ENCODE measurements at regions not wholly inside any gene's neighbourhood (a gene's known extent, or its start where the extent isn't known, plus 50 kb on each side); places are given as distances from the start of the nearest gene placed in this dataset.

DNA sequence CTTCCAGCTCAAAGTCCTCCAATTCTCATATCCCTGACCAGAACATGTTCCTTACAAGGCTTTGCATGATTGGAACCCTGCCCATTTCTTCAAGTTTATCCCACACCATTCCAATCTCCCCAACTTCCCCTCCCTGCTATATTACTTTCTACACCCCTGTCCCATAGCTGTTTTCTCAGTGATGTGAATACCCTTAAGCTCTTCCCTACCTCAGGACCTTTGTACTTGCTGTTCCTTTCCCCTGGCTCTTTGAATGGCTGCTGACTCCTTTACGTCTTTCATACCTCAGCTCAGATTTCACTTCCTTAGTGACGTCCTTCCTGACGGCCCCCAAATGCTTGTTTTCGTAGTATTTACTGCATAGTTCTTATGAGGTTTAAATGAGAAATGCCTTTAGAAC is 166.2 kb upstream of the ZNF462 start:
- no peak overlapping the region for H3K4me3 ChIP-seq (ENCODE audit: low read depth, low read length)

DNA sequence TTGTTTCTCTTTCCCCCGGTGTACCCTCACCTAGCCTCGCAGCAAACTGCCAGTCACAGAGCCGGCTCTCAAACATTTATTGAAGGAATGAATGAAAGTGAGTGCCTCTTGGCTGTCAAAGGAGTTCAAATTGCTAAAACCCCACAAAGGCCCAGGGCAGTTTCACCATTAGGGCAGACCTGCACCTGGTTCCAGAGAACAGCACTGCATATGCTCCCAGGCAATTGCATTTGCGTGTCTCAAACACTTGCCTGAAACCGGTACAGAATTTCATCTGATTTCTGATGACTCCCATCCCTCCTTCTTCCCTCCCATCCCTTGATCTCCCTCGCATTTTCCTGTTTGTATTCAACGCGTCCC is 165.6 kb upstream of the ZNF462 start:
- DNase-seq (ENCODE audit: low read depth): no peak
- H3K4me3 ChIP-seq (ENCODE audit: low read depth, low read length): no peak overlapping the region

More for the DNA sequence above, 166.2 kb upstream of the ZNF462 start:
- no peak for DNase-seq (ENCODE audit: low read depth)

DNA sequence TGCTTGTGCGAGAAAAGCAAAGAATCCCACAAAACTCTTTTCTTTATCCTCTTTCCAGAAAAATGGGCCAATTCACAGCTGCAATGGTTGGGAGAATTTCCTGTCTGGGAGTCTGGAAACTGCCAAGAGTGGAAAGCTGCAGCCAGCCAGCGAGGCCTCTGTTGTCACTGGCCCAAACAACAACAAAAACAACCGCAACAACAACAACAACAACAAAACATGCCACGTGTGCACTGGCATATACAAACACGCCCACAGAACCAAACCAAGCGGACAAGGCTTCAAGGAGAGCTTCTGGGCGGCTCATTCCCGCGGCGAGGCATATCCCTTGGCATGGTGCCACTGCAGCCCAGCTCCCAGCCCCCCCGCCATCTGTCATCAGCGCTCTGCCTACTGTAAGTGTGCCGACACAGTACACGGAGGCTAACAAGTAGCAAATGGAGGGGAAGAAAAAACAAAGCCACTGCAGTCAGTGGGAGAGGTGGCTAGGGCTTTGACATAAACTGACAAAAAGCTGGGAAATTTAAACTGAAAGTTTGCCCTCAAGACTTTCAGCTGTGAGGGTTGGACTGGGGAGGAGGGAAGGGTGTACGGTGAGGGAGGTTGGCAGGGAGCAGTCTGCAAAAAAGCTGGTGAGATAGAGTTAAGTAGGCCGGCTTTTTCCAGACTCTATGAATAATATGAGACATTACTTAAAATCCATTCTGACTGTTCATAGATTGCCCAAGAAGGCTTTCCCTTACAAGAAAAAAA is 165.0 kb upstream of the ZNF462 start:
- peak; percentile 57 for DNase-seq (ENCODE audit: low read depth)

DNA sequence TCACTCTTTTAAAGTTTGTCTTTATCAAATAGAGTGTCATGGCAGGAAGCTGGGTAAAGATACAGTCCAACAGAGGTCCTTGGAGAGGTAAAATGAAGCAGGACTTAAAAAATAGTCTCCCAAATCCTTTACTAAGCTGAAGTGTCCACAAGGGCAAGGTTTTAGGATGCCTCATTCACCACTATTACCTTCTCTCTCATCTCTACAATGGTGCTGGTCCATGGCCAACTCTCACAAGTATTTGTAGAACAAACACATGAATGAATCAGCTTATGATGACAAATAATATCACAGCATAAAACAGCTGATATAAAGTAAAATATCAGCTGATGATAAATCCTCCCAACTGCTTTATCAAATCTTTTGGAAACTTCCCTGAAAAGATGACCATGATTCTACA is 162.3 kb upstream of the ZNF462 start:
- H3K4me3 ChIP-seq (ENCODE audit: low read depth, low read length): no peak overlapping the region
- no peak for DNase-seq (ENCODE audit: low read depth)

More for the DNA sequence above, 165.0 kb upstream of the ZNF462 start:
- H3K4me3 ChIP-seq (ENCODE audit: low read depth, low read length): peak overlapping the region; percentile 41

DNA sequence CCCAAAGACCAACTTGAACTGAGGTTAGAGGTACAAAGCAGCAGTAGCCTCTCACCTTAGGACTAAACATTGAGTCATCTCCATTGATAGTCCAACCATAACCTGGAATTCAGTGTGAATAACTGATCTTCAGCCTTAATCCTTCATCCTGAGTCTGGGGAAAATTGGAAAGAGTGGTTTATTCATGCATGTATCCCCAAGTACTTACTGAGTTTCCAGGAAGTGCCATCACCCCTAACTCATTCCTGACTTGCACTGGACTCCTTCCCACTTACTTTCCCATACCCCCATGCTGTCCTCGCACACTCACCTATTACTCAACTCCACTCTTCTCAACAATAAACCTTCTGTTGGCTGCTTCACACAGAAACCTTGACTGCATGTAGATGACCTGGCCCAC is 161.4 kb upstream of the ZNF462 start:
- DNase-seq (ENCODE audit: low read depth): no peak
- H3K4me3 ChIP-seq (ENCODE audit: low read depth, low read length): no peak overlapping the region

DNA sequence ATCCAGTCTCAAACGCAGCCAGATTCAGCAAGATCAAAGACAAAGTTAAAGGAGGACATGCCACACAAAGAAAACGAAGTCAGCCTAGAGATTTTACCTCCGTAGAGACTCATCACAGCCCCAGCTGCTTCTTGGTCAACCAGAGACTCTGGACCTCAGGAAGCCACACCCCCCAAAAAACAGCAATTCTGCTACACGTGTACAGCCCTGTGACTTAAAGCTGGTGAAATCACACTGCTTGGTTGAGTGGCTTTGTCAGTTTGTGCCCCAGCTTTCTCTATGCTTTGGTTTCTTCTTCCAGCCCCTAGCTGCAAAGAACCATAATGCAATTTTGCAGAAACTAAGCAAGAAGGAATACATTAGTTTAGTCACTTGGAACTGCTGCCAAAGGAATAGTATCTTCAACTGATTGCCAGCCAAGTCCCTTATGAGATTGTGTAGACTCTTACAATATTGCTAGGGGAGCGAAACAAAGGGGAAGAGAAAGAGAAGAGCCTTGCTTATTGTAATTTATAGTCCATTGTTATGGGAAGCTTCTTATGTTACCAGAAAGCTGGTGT is 158.8 kb upstream of the ZNF462 start:
- H3K4me3 ChIP-seq (ENCODE audit: low read depth, low read length): no peak overlapping the region
- DNase-seq (ENCODE audit: low read depth): no peak

DNA sequence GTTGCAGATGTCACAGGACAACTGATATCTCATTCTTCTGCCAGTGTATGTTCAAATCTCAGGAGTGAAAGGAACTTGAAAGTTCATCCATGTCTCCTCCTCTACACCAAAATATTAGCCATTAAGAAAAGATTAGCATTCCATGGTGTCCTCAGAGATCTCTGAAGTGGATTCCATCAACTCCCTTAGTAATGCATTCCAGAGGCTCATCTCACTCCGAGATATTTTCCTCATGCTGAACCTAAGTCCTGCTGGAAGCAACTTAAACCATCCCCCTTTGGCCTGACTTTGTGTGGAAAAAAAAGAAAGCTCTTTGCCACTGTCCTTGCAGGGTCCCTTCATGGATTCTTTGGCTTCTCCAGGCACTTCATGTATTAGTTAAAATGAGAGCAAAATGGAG is 155.7 kb upstream of the ZNF462 start:
- H3K4me3 ChIP-seq (ENCODE audit: low read depth, low read length): no peak overlapping the region
- DNase-seq (ENCODE audit: low read depth): no peak

DNA sequence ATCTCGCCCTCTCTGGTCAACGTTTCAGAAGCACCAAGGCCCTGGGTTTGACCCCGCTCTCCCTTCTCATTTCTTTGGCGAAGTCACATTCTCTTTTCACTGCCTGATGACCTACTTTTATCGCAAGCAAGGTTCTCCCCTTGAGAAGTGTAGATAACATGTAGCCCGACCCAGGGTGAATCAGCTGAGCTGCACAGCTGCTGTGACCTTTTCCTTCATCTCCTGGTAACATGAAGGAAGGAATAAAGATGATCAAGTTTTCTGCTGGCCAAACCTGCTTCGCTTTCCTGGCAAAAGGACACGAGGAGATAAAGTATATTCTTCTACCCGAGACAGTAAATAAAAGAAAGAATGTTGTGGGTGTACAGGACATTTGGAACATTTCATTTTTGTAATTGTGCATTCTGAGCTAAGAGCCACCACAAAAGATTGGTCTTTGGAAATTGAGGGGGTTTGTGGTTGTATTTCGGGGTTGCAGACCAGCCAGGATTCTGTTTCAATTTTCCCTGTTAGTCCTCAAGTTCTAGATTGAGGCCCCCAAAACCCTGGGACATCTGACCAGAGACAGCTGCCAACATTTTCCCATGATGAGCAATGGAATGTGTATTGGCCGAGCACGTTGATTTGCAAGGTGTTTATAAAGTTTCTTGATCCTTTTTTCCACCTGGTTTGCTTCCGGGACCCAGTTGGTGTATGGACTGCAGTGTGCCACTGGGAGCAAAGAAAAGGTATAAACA is 155.1 kb upstream of the ZNF462 start:
- no peak for DNase-seq (ENCODE audit: low read depth)

DNA sequence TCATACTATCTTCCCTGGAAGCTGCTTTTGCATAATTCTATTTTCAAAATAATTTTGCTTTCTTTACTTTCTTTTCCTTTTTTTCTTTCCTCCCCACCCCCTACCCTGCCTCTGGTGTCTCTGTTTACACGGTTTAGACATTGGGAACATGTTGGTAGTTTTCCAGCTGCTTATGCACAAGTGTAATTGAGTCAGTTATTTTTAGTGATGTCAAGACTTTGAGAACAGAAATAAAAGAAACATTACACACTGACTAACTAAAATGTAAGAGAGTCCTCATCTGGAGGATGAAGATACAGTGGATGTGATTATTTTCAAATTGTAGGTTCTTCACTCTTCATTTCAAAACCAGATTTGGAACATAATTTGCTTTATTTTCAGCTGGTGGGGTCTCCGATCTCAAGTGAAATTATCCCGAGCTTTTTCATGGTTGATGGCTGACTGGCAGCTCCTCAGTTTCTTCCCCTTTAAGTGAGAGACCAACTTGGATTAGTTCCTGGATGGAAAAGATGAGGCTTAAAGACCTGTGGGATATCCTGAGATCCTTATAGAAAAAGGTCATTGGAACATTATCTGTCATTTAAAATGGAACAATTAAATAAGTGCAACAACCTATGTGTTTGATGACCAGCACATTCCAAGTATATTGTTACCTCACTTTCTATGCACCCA is 154.4 kb upstream of the ZNF462 start:
- H3K4me3 ChIP-seq (ENCODE audit: low read depth, low read length): no peak overlapping the region
- no peak for DNase-seq (ENCODE audit: low read depth)

More for the DNA sequence above, 155.1 kb upstream of the ZNF462 start:
- no peak overlapping the region for H3K4me3 ChIP-seq (ENCODE audit: low read depth, low read length)

DNA sequence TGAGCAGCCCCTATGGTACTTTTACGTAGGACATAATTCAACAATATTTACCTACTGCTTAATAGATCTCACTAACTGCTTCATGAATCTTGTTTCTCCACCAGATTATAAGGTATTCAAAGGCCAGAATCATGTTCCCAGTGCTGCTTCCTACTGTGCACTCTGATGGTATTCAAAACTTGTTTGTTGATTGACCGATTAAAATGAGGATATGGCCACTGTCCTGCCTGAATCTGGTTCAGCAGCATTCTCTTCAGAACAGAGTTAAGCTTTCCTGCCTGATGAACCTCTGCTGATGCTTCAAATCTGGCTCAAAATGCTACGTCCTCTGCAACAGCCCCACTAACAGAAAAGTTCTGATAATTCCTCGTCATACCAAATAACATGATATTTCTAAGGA is 150.7 kb upstream of the ZNF462 start:
- no peak overlapping the region for H3K4me3 ChIP-seq (ENCODE audit: low read depth, low read length)
- DNase-seq (ENCODE audit: low read depth): no peak

DNA sequence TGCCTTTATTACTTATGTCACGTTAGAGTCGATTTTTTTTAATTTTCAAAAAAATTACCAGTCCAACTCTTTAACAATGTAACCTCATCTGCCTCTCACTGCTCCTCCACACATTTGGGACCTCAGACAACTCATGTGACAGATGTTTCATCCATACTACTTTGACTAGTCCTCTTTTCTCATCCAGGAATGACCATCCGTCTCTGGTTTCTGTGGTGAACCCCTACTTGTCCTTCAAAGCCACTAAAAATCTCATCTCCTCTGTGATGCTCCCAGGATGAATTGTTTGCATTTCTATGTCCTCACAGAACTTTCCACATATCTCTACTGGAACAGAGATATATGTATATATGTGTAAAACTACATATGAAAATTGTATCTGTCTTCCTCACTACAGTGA is 149.8 kb upstream of the ZNF462 start:
- no peak overlapping the region for H3K4me3 ChIP-seq (ENCODE audit: low read depth, low read length)
- DNase-seq (ENCODE audit: low read depth): no peak

DNA sequence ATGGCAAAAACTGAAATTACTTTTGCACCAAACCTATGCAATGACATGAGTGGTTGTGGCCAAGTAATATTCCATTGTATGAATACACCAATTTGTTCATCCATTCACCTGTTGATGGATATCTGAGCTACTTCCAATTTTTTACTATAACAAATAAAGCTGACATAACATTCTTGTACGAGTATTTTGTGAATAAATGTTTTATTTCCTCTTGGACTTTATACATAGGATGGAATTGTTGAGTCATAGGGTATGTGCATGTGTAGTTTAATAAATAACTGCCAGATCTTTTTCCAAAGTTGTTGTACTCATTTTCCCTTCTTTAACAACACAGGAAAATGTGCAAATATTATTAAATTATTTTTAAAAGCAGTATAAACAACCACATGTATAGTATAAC is 146.1 kb upstream of the ZNF462 start:
- DNase-seq (ENCODE audit: low read depth): no peak
- H3K4me3 ChIP-seq (ENCODE audit: low read depth, low read length): no peak overlapping the region

DNA sequence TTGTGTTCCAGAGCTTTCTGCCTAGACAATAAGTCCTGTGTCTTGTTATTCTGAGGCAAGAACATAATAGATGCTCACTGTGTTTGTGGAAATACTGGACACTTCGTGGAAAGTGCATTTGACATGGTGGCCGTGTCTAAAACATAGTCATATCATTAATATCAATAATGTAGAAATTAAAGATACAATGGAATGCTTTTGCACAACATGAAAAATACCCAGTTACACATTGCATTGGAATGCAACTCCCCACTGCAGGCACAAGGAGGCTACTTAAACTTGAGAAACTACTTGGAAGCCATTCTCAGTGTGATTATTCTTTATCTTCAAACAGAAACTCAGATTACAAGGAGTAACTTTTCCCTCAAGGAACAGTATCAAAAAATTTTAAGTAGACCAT is 145.3 kb upstream of the ZNF462 start:
- no peak for DNase-seq (ENCODE audit: low read depth)
- H3K4me3 ChIP-seq (ENCODE audit: low read depth, low read length): no peak overlapping the region

DNA sequence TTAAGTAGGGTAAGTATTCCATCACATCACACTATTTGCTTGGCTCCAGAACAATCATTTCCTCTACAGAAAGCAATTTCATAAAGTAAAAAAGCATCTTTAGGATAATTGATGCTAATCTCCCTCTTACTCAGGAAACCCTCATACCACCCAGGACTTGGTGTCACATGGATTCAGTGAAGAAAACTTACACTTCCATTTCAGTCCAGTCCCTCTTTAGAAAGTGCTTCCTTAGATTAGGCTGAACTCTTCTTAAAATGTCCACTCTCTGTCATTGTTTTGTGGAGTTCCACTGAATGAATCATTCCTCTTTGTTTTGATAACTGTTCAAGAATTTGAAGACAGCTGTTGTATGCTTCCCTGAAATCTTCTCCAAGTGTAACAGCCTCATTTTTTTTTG is 144.0 kb upstream of the ZNF462 start:
- H3K4me3 ChIP-seq (ENCODE audit: low read depth, low read length): no peak overlapping the region
- no peak for DNase-seq (ENCODE audit: low read depth)

DNA sequence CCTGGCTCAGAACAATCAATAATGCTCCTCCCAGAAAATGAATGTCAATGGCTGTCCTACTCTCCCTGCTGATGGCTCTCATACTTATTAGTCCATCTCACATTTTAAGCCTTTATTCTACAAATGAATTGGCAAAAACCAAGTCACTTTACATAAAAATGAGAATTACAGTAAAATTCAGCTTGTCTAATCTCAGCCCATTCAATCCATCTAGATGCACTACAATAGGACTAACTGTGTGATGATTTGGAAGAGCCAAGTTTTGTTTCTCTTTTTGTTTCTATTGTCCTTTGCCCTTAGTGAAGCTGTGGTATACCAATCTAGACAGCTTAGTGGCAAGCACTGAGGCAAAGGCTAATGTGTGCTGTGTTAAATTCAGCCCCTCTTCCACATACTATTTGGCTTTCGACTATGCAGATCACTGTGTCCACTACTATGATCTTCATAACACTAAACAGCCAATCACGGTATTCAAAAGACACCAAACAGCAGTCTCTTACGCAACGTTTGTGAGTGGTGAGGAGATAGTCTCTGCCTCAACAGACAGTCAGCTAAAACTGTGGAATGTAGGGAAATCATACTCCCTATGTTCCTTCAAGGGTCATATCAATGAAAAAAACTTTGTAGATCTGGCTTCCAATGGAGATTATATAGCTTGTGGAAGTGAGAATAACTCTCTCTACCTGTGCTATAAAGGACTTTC is 140.8 kb upstream of the ZNF462 start:
- DNase-seq (ENCODE audit: low read depth): no peak
- no peak overlapping the region for H3K4me3 ChIP-seq (ENCODE audit: low read depth, low read length)

DNA sequence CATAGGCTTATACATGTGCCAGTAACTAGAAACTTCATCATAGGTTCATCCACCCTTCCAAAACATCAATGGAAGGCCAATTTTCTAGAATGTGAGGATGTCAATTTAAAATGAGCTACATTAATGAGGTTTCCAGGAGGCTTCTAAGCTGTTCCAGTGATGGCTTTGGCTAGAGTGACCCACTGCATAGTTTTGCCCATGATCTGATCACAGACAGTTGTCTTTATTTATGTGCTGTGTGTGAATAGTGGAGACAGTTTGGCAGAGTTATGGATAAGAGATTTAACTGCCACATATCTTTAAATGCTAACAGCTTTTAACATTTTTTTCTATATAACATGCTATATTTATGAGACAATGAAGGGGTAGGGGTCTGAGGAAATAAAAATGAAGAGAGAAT is 139.0 kb upstream of the ZNF462 start:
- DNase-seq (ENCODE audit: low read depth): no peak
- H3K4me3 ChIP-seq (ENCODE audit: low read depth, low read length): no peak overlapping the region

DNA sequence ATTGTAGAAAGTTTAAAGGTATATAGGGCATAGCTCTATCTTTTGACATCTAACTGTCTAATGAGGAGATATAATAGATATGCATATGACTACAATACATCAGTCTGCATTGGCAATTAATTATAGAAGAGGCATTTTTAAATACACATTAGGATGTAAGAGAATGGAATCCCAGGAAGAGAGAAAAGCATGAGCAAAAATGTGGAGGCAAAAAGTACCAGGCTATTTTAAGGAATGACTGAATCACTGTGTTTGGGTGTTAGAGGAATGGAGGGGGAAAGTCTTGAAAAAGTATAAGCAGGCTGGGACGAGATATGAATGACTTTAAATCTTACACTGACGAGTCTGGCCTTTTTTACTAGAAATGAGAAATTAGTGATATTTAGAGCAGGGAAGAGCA is 138.4 kb upstream of the ZNF462 start:
- DNase-seq (ENCODE audit: low read depth): no peak
- no peak overlapping the region for H3K4me3 ChIP-seq (ENCODE audit: low read depth, low read length)

DNA sequence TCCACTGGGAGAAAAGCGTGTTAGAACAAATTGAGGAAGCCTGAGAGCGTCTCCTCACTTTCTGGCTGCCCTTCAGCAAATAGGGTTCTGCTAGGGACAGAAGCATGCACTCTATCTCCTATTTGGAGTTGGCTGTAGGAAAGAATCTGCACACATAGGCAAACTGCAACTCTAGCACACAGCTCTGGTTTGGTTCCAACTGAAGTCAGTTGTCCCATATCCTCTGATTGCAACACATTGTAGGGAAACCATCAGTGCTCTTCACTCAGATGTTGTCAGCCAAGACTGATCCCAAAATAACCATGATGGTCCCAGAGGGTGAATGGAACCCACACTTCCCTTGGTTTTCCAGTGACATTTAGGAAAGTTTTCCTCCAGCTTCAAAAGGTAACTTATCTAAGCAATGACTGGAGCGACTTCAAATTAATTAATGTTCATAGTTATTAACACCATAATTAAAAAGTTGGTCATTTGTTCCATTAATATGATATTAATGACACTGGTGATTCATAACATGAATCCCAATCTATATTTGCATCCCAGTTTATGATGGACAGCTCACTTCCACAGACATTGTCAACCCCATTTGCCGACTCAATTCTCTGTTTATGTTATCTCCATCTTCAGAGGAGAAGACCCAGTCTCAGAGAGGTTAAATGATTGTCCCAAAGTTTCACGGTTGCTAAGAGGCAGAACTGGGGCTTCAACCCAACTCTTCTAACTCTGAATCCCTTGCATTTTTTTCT is 136.7 kb upstream of the ZNF462 start:
- DNase-seq (ENCODE audit: low read depth): no peak
- H3K4me3 ChIP-seq (ENCODE audit: low read depth, low read length): no peak overlapping the region

DNA sequence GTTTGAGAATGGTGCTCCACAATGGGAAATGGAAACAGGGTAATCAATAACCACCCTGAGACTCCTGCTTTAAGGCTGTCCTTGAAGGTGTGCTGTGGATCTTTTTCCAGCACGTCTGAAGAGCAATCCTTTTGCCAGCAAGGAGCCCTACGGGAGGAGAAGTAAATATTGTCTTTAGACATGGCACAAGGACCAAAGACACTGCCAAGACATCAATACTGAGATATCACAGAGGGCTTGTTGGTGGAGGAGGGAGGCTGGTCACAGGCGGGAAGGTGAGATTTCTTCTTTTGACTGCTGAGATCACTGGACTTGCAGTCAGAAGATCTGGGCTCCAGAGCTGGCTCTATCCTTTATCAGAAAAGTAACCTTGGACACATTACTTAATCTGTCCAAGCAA is 135.0 kb upstream of the ZNF462 start:
- DNase-seq (ENCODE audit: low read depth): no peak
- H3K4me3 ChIP-seq (ENCODE audit: low read depth, low read length): no peak overlapping the region
